H9 (cell line): ENCODE measurements at regions not wholly inside any gene's neighbourhood (a gene's known extent, or its start where the extent isn't known, plus 50 kb on each side); places are given as distances from the start of the nearest gene placed in this dataset.

ENCODE experiments used
- DNase-seq: peaks from one replicate; pipeline ENCODE4 v3.0.0-alpha.2; 2017
- H2AFZ ChIP-seq: one replicate; pipeline ENCODE4 v1.6.1; 2013; ENCODE audit warnings: mild to moderate bottlenecking, low read length, control low read depth, moderate library complexity
- H2AK5ac ChIP-seq: 2 replicates; pipeline ENCODE4 v1.6.1; 2013; ENCODE audit warnings: low read length, control low read depth, mixed read lengths; ENCODE audit not compliant: insufficient read length
- H2BK120ac ChIP-seq: one replicate; pipeline ENCODE4 v1.6.1; 2013; ENCODE audit warnings: low read depth, mild to moderate bottlenecking, low read length, control low read depth, inconsistent platforms; ENCODE audit not compliant: poor library complexity, severe bottlenecking
- H2BK12ac ChIP-seq: 2 replicates; pipeline ENCODE4 v1.6.1; 2013; ENCODE audit warnings: low read length, control low read depth, mixed read lengths, low read depth; ENCODE audit not compliant: insufficient read length
- H2BK15ac ChIP-seq: 2 replicates; pipeline ENCODE4 v1.6.1; 2013; ENCODE audit warnings: low read depth, low read length, control low read depth
- H2BK20ac ChIP-seq: one replicate; pipeline ENCODE4 v1.6.1; 2013; ENCODE audit warnings: low read depth, mild to moderate bottlenecking, low read length, control low read depth, inconsistent platforms; ENCODE audit not compliant: poor library complexity, severe bottlenecking
- H2BK5ac ChIP-seq: 2 replicates; pipeline ENCODE4 v1.6.1; 2013; ENCODE audit warnings: low read length, control low read depth, mixed read lengths; ENCODE audit not compliant: insufficient read length
- H3K14ac ChIP-seq: 2 replicates; pipeline ENCODE4 v1.6.1; 2013; ENCODE audit warnings: low read length, control low read depth; ENCODE audit not compliant: insufficient read depth
- H3K18ac ChIP-seq: 2 replicates; pipeline ENCODE4 v1.6.1; 2013; ENCODE audit warnings: low read depth, mild to moderate bottlenecking, mixed read lengths, low read length, control low read depth; ENCODE audit not compliant: insufficient read length
- H3K23ac ChIP-seq: 2 replicates; pipeline ENCODE4 v1.6.1; 2013; ENCODE audit warnings: low read length, control low read depth, mixed read lengths, low read depth; ENCODE audit not compliant: insufficient read length
- H3K23me2 ChIP-seq: 2 replicates; pipeline ENCODE4 v1.6.1; 2013; ENCODE audit warnings: low read depth, mild to moderate bottlenecking, mixed read lengths, low read length, control low read depth; ENCODE audit not compliant: insufficient read length, poor library complexity, severe bottlenecking
- H3K27ac ChIP-seq: 2 replicates; pipeline ENCODE4 v1.5.1; 2013; ENCODE audit warnings: low read length, control low read depth, mixed read lengths, low read depth; ENCODE audit not compliant: insufficient read length
- H3K27me3 ChIP-seq: 2 replicates; pipeline ENCODE4 v1.6.1; 2013; ENCODE audit warnings: low read length, control low read depth, inconsistent platforms; ENCODE audit not compliant: insufficient read depth
- H3K4ac ChIP-seq: 2 replicates; pipeline ENCODE4 v1.6.1; 2013; ENCODE audit warnings: low read depth, mild to moderate bottlenecking, control low read depth, inconsistent platforms, low read length, moderate library complexity
- H3K4me1 ChIP-seq: 2 replicates; pipeline ENCODE4 v1.6.1; 2013; ENCODE audit warnings: low read length, control low read depth, inconsistent platforms; ENCODE audit not compliant: insufficient read depth
- H3K4me2 ChIP-seq: 2 replicates; pipeline ENCODE4 v1.6.1; 2013; ENCODE audit warnings: low read length, control low read depth, mixed read lengths; ENCODE audit not compliant: insufficient read length, insufficient read depth
- H3K56ac ChIP-seq: 2 replicates; pipeline ENCODE4 v1.6.1; 2013; ENCODE audit warnings: low read depth, mild to moderate bottlenecking, mixed read lengths, low read length, control low read depth; ENCODE audit not compliant: insufficient read length
- H3K79me1 ChIP-seq: 2 replicates; pipeline ENCODE4 v1.6.1; 2013; ENCODE audit warnings: low read depth, mild to moderate bottlenecking, moderate library complexity, low read length, control low read depth, inconsistent platforms; ENCODE audit not compliant: insufficient read depth, poor library complexity, severe bottlenecking
- H3K79me2 ChIP-seq: 2 replicates; pipeline ENCODE4 v1.6.1; 2013; ENCODE audit warnings: low read length, control low read depth, inconsistent platforms; ENCODE audit not compliant: insufficient read depth
- H3K9ac ChIP-seq: 2 replicates; pipeline ENCODE4 v1.6.1; 2013; ENCODE audit warnings: low read length, control low read depth, mixed read lengths; ENCODE audit not compliant: insufficient read length; ENCODE audit errors: extremely low read depth
- H3K9me3 ChIP-seq: one replicate; pipeline ENCODE4 v1.6.1; 2013; ENCODE audit warnings: low read depth, low read length, inconsistent platforms; ENCODE audit not compliant: control insufficient read depth
- H3T11ph ChIP-seq: one replicate; pipeline ENCODE4 v1.6.1; 2013; ENCODE audit warnings: mild to moderate bottlenecking, low read length, control low read depth, inconsistent platforms
- H4K20me1 ChIP-seq: one replicate; pipeline ENCODE4 v1.6.1; 2013; ENCODE audit not compliant: control insufficient read depth, insufficient read length, insufficient read depth
- H4K5ac ChIP-seq: 2 replicates; pipeline ENCODE4 v1.6.1; 2013; ENCODE audit warnings: low read depth, mild to moderate bottlenecking, mixed read lengths, low read length, control low read depth; ENCODE audit not compliant: insufficient read length
- H4K8ac ChIP-seq: replicated peaks from 2 replicates; pipeline ENCODE4 v1.6.1; 2013; ENCODE audit warnings: low read length, control low read depth, mixed read lengths, low read depth; ENCODE audit not compliant: insufficient read length
- H4K91ac ChIP-seq: 2 replicates; pipeline ENCODE4 v1.6.1; 2013; ENCODE audit warnings: low read depth, mild to moderate bottlenecking, moderate library complexity, mixed read lengths, low read length, control low read depth; ENCODE audit not compliant: insufficient read length
- H3K27ac Mint-ChIP-seq, 3 experiments: 2 replicates in 2 of 3; 3 replicates in 1 of 3; pipeline ENCODE4 v1.8.0; 2020 to 2021; ENCODE audit warnings: mixed read lengths in 3 of 3, mild to moderate bottlenecking in 1 of 3, moderate library complexity in 1 of 3
- H3K27me3 Mint-ChIP-seq: 2 replicates; pipeline ENCODE4 v1.8.0; 2021; ENCODE audit warnings: low read depth, mild to moderate bottlenecking, moderate library complexity, mixed read lengths
- H3K36me3 Mint-ChIP-seq, 3 experiments: 2 replicates in 2 of 3; 3 replicates in 1 of 3; pipeline ENCODE4 v1.8.0; 2020 to 2021; ENCODE audit warnings: low read depth in 3 of 3, mixed read lengths in 3 of 3; ENCODE audit not compliant: insufficient read depth in 1 of 3
- H3K4me1 Mint-ChIP-seq, 2 experiments: 2 replicates each; pipeline ENCODE4 v1.8.0; 2020; ENCODE audit warnings: mixed read lengths in 2 of 2
- H3K4me3 Mint-ChIP-seq, 2 experiments: 2 replicates in 1 of 2; 3 replicates in 1 of 2; pipeline ENCODE4 v1.8.0; 2020 to 2021; ENCODE audit warnings: mild to moderate bottlenecking in 2 of 2, mixed read lengths in 2 of 2, moderate library complexity in 1 of 2
- H3K9me3 Mint-ChIP-seq, 2 experiments: 2 replicates in 1 of 2; 3 replicates in 1 of 2; pipeline ENCODE4 v1.8.0; 2020; ENCODE audit warnings: mild to moderate bottlenecking in 2 of 2, mixed read lengths in 2 of 2, moderate library complexity in 1 of 2
- WGBS: extraction: QIAGEN DNeasy Blood & Tissue Kit; methylation state at CpG from one replicate; pipeline ENCODE4 v1.1.7; 2013; ENCODE audit warnings: missing lambda C conversion rate, low lambda C conversion rate, mixed read lengths; ENCODE audit not compliant: insufficient read length; ENCODE audit errors: extremely low coverage; 5-methylcytosine and 5-hydroxymethylcytosine counted together
- TF ChIP-seq, protein P1 (sequence below): fragments of 200-600 bp; sonication (generic); conservative IDR thresholded peaks from 3 replicates; pipeline ENCODE4 v1.8.0; 2021; ENCODE audit warnings: antibody characterized with exemption, mild to moderate bottlenecking

DNA sequence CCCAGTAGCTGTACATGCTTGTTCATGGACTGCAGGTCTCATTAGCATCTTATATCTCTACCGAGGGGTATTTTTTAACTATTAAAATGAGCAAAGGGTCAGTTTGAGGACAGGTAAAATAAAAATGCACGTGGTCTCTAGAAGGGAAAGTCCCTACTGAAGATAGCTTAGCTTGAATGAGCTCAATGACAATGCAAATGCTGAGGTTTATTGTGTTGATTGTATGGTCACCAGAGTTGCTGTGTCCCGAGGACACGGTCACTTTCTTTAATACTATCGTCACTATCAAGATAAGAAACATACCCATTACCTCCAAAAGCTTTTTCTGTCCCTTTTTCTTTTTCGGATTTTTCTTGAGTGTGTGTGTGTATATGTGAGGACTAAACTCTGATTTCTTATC, 250.5 kb upstream of the PRKX start:
- H3K27me3 ChIP-seq: no peaks in the 10 kb centered on the region
- no peak overlapping the region for H3K14ac ChIP-seq
- H2AK5ac ChIP-seq: no peak overlapping the region
- no peak overlapping the region for H2BK20ac ChIP-seq
- H4K20me1 ChIP-seq: no peaks in the 10 kb centered on the region
- H2BK120ac ChIP-seq: no peak overlapping the region
- H2BK15ac ChIP-seq: no peak overlapping the region
- no peak overlapping the region for H3K56ac ChIP-seq
- no peak overlapping the region for H4K8ac ChIP-seq
- DNase-seq: no peak
- no peak overlapping the region for H2AFZ ChIP-seq
- TF ChIP-seq, protein P1, sequence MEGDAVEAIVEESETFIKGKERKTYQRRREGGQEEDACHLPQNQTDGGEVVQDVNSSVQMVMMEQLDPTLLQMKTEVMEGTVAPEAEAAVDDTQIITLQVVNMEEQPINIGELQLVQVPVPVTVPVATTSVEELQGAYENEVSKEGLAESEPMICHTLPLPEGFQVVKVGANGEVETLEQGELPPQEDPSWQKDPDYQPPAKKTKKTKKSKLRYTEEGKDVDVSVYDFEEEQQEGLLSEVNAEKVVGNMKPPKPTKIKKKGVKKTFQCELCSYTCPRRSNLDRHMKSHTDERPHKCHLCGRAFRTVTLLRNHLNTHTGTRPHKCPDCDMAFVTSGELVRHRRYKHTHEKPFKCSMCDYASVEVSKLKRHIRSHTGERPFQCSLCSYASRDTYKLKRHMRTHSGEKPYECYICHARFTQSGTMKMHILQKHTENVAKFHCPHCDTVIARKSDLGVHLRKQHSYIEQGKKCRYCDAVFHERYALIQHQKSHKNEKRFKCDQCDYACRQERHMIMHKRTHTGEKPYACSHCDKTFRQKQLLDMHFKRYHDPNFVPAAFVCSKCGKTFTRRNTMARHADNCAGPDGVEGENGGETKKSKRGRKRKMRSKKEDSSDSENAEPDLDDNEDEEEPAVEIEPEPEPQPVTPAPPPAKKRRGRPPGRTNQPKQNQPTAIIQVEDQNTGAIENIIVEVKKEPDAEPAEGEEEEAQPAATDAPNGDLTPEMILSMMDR: no peak
- H4K5ac ChIP-seq: no peak overlapping the region
- H3K4me2 ChIP-seq: no peak overlapping the region
- no peaks in the 10 kb centered on the region for H3K23me2 ChIP-seq
- H3K27ac ChIP-seq: no peak overlapping the region
- no peak overlapping the region for H3T11ph ChIP-seq
- no peak overlapping the region for H3K4me3 Mint-ChIP-seq
- no peak overlapping the region for H3K4ac ChIP-seq
- H3K27ac Mint-ChIP-seq: no peak overlapping the region
- no peak overlapping the region for H4K91ac ChIP-seq
- H3K4me1 Mint-ChIP-seq: peaks cover 20 to 22% of the 10 kb centered on the region in 2 experiments
- no peaks in the 10 kb centered on the region for H3K27me3 Mint-ChIP-seq
- no peak overlapping the region for H2BK12ac ChIP-seq
- H3K18ac ChIP-seq: no peak overlapping the region
- H3K9ac ChIP-seq: no peak overlapping the region
- no peaks in the 10 kb centered on the region for H3K79me1 ChIP-seq
- no CpG with 5 or more reads among the region's 6 CpGs for WGBS
- H3K9me3 ChIP-seq: no peaks in the 10 kb centered on the region
- no peaks in the 10 kb centered on the region for H3K79me2 ChIP-seq
- H2BK5ac ChIP-seq: no peak overlapping the region
- peaks cover 8 to 12% (median 10%) of the 10 kb centered on the region in 3 experiments; a peak in 5 of 7 replicates for H3K36me3 Mint-ChIP-seq
- peaks cover 5% of the 10 kb centered on the region; the same call in 1 of the 2 replicates for H3K4me1 ChIP-seq
- H3K9me3 Mint-ChIP-seq: peaks cover 12 to 13% of the 10 kb centered on the region in 2 experiments
- H3K23ac ChIP-seq: no peak overlapping the region
